ENCODE measurements at regions not wholly inside any gene's neighbourhood (a gene's known extent, or its start where the extent isn't known, plus 50 kb on each side); places are given as distances from the start of the nearest gene placed in this dataset.

DNA sequence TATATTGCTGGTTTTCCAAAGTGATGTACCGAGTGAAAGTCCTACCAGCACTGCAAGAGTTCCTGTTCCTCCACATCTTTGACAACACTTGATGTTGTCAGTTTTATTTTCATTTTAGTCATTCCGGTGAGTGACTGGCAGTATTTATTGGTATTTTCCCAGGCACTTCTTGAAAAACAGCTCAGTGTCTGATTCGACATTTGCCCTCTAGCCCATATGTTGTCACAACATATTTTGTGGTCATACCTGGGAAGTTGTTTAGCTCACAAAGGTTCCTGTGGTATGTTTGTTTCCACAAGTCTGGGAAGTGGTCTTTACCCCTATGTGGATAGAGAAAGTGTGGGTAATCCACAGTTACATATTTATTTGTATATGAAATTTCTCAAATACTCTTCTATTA is 463.6 kb downstream of the HAPSTR1 start:
- TF ChIP-seq, protein P1, sequence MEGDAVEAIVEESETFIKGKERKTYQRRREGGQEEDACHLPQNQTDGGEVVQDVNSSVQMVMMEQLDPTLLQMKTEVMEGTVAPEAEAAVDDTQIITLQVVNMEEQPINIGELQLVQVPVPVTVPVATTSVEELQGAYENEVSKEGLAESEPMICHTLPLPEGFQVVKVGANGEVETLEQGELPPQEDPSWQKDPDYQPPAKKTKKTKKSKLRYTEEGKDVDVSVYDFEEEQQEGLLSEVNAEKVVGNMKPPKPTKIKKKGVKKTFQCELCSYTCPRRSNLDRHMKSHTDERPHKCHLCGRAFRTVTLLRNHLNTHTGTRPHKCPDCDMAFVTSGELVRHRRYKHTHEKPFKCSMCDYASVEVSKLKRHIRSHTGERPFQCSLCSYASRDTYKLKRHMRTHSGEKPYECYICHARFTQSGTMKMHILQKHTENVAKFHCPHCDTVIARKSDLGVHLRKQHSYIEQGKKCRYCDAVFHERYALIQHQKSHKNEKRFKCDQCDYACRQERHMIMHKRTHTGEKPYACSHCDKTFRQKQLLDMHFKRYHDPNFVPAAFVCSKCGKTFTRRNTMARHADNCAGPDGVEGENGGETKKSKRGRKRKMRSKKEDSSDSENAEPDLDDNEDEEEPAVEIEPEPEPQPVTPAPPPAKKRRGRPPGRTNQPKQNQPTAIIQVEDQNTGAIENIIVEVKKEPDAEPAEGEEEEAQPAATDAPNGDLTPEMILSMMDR (conservative IDR thresholded peaks at IDR 0.05; ENCODE audit: low read length), result no peak
- TF ChIP-seq EZH2phosphoT487 (IDR thresholded peaks at IDR 0.05; ENCODE audit: borderline replicate concordance), result no peak
